ENCODE measurements at regions not wholly inside any gene's neighbourhood (a gene's known extent, or its start where the extent isn't known, plus 50 kb on each side); places are given as distances from the start of the nearest gene placed in this dataset.

DNA sequence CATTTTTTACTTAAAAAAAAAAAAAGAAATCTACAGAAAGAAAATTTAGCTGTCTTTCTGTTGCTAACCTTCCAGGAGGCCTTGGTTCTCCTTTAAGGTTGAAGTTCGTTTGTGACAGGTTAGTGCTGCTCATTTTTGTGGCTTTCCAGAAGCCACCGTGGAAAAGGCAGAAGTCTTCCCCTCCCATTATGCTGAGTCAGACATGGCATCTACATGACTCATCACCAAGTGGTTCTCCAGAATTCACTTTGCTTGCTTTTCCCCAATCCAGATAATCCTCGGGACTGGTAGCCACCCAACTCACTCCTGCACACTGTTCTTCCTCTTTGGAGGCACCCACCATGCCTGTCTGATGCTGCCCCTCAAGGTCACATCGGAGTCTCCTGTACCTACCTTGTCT, 228.7 kb downstream of the PIK3C3 start (continued):
- TF ChIP-seq, protein P1, sequence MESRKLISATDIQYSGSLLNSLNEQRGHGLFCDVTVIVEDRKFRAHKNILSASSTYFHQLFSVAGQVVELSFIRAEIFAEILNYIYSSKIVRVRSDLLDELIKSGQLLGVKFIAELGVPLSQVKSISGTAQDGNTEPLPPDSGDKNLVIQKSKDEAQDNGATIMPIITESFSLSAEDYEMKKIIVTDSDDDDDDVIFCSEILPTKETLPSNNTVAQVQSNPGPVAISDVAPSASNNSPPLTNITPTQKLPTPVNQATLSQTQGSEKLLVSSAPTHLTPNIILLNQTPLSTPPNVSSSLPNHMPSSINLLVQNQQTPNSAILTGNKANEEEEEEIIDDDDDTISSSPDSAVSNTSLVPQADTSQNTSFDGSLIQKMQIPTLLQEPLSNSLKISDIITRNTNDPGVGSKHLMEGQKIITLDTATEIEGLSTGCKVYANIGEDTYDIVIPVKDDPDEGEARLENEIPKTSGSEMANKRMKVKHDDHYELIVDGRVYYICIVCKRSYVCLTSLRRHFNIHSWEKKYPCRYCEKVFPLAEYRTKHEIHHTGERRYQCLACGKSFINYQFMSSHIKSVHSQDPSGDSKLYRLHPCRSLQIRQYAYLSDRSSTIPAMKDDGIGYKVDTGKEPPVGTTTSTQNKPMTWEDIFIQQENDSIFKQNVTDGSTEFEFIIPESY (IDR thresholded peaks at IDR 0.05; ENCODE audit: borderline replicate concordance, low read depth) = no peak
- TF ChIP-seq NFIC (IDR thresholded peaks at IDR 0.05; ENCODE audit: borderline replicate concordance) = 0 out of 2 replicates have a peak, but pooled peaks have one; percentile 42
- peak; percentile 92 for TF ChIP-seq FOSL2 (IDR thresholded peaks at IDR 0.05; ENCODE audit: borderline replicate concordance, low read depth)
- TF ChIP-seq TCF12 (IDR thresholded peaks at IDR 0.05) = peak; percentile 65
- no peak for TF ChIP-seq YY1 (IDR thresholded peaks at IDR 0.05; ENCODE audit: low read depth)
- TF ChIP-seq, protein P2, sequence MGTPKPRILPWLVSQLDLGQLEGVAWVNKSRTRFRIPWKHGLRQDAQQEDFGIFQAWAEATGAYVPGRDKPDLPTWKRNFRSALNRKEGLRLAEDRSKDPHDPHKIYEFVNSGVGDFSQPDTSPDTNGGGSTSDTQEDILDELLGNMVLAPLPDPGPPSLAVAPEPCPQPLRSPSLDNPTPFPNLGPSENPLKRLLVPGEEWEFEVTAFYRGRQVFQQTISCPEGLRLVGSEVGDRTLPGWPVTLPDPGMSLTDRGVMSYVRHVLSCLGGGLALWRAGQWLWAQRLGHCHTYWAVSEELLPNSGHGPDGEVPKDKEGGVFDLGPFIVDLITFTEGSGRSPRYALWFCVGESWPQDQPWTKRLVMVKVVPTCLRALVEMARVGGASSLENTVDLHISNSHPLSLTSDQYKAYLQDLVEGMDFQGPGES (IDR thresholded peaks at IDR 0.05; ENCODE audit: low read depth, low read length) = no peak
- no peak for TF ChIP-seq RAD21 (IDR thresholded peaks at IDR 0.05; ENCODE audit: low read length)
- TF ChIP-seq EP300 (IDR thresholded peaks at IDR 0.05; ENCODE audit: borderline replicate concordance in 1 of 2, low read depth in 1 of 2, low read length in 1 of 2) = peak in 1 of 2 experiments; percentile 54; a peak in 1 of 4 replicates
- TF ChIP-seq SMC3 (IDR thresholded peaks at IDR 0.05; ENCODE audit: low read depth, low read length) = no peak
- TF ChIP-seq NRF1 (IDR thresholded peaks at IDR 0.05; ENCODE audit: low read depth, low read length) = no peak
- no peak for TF ChIP-seq TAF1 (IDR thresholded peaks at IDR 0.05; ENCODE audit: borderline replicate concordance, low read depth, low read length)
- TF ChIP-seq RXRA (IDR thresholded peaks at IDR 0.05; ENCODE audit: borderline replicate concordance, low read depth) = peak; percentile 28; the same call in 1 of the 2 replicates
- TF ChIP-seq MEF2A (IDR thresholded peaks at IDR 0.05; ENCODE audit: borderline replicate concordance, low read depth) = no peak
- no peak for TF ChIP-seq CHD2 (IDR thresholded peaks at IDR 0.05; ENCODE audit: low read length, partially characterized antibody)
- no peak for TF ChIP-seq CTCF (IDR thresholded peaks at IDR 0.05)
- TF ChIP-seq PBX3 (IDR thresholded peaks at IDR 0.05) = peak; percentile 41; the same call in 1 of the 2 replicates
- 0 out of 2 replicates have a peak, but pooled peaks have one; percentile 42 for TF ChIP-seq TEAD4 (IDR thresholded peaks at IDR 0.05; ENCODE audit: borderline replicate concordance, insufficient read depth)
- no peak for TF ChIP-seq FOXM1 (IDR thresholded peaks at IDR 0.05; ENCODE audit: low read depth)
- no peak for TF ChIP-seq POLR2AphosphoS5 (IDR thresholded peaks at IDR 0.05; ENCODE audit: low read depth, low read length)
- TF ChIP-seq MXI1 (IDR thresholded peaks at IDR 0.05; ENCODE audit: low read depth, low read length) = no peak
- TF ChIP-seq USF2 (IDR thresholded peaks at IDR 0.05; ENCODE audit: borderline replicate concordance, low read depth, low read length) = no peak
- TF ChIP-seq RCOR1 (IDR thresholded peaks at IDR 0.05; ENCODE audit: low read length) = no peak
- TF ChIP-seq RFX5 (IDR thresholded peaks at IDR 0.05; ENCODE audit: low read length) = no peak
- no peak for TF ChIP-seq ELF1 (IDR thresholded peaks at IDR 0.05)
